ENCODE measurements at regions not wholly inside any gene's neighbourhood (a gene's known extent, or its start where the extent isn't known, plus 50 kb on each side); places are given as distances from the start of the nearest gene placed in this dataset.
"Not testable (repeated sequence)": the region's sequence is repeated elsewhere in the genome, so short reads cannot be mapped to it uniquely, and the experiment has no call there.

GRCh38 chr4:65265526-65265925, 404.8 kb downstream of the EPHA5 start:
- DNase-seq = no peak

GRCh38 chr4:65259296-65259695, 411.0 kb downstream of the EPHA5 start:
- no peak for DNase-seq

DNA sequence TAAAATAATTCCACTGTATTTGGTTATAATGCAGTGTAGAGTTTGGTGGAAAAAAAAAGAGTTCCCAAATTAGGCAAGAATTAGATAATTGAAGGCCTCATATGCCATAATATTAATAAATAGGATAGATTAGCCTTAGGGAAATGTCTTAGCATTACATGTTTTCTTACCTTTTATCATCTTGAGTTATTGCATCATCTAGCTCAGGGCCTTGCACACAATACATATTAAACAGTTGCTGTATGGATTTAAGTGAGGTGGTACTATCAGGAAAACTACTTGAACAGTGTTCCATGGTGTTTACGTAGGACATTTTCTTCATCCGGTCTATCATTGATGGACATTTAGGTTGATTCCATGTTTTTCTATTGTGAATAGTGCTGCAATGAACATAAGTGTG, 419.4 kb downstream of the EPHA5 start:
- DNase-seq = no peak

DNA sequence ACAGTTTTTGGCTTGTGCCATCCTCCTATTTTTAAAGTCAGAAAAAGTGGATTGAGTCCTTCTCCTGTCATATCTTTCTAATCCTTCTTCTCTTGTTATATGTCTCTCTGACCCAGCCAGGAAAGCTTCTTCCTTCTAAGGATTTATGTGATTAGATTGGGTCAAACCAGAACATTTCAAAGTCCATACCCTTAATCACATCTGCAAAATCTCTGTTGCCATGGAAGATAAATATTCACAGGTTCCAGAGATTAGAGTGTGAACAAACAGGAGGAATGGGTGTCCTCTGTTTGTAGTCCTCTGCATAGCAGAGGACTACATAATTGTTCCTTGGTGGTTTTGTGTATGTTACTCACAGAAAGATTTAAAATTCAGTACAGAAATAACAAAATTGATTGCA, 421.2 kb downstream of the EPHA5 start:
- no peak for DNase-seq

GRCh38 chr4:65242156-65242846, 428.0 kb downstream of the EPHA5 start:
- no peak for DNase-seq

- DNase-seq = no peak
Measured at GRCh38 chr4:65241257-65241997, 428.9 kb downstream of the EPHA5 start.

DNA sequence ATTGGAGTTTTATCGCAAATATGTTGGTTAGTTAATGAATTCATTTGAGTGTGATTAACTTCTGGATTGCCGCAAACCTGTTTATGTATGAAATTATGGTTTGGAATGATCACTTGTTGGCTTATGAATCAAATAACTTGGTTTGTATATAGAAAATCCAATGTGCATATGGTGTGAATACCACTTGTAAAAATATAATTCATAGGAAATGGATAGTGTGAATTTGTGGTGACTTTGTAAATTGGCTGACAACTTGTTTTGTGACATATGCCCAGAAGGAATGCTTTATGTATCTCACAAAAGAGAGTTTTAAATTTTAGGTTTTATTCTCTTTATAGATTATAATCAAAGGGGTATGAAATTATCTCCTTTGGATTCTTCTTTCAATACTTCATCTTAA, 436.2 kb downstream of the EPHA5 start:
- no peak for DNase-seq

GRCh38 chr4:65227628-65228027, 442.7 kb downstream of the EPHA5 start:
- no peak for DNase-seq

- no peak for DNase-seq
Measured at GRCh38 chr4:65223601-65224000, 446.7 kb downstream of the EPHA5 start.

DNA sequence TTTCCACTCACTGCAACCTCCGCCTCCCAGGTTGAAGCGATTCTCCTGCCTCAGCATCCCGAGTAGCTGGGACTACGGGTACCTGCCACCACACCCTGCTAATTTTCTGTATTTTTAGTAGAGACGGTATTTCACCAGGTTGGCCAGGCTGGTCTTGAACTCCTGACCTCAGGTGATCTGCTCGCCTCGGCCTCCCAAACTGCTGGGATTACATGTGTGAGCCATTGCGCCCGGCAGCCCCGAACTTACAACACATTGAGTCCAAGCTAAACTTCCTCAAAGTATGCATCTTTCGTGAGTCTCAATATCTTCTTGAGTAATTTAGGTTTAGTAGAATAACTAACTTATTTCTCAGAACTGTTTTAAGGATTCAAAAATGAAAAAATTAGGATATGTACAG, 447.2 kb downstream of the EPHA5 start:
- not testable (repeated sequence) for DNase-seq

GRCh38 chr4:65217179-65217578, 453.1 kb downstream of the EPHA5 start:
- no peak for DNase-seq

- DNase-seq = no peak
Measured at GRCh38 chr4:65202853-65203236, 467.4 kb downstream of the EPHA5 start.

DNA sequence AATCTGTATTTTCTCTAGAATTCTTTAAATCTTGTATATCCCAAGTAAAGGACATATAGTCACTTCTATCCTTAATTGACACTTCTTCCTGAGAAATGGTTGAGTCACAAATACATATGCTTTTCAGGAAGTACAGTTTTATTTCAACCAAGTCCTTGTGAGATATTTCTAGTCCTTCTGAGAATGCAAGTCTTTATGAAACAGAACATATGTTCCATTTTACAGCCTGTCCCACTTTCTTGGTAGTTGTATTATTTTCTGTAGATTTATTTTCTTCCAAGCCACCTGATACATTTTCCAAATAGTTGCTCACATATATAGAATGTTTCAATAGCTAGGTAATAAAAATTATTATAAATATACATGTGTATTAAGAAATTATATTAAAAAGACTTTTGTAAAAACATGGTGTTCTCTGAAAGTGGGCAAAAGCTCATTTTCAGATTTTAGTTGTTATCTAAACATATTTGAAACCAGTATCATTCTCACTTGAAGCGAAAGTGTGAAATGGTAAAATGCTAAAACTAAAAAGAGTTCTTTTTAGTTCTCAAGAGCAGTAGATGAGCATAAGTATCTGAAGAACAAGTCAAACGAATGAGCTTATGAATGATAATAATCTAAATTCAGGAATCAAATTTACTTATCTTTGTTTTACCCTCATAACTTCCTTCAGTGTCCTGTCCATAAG, 468.0 kb downstream of the EPHA5 start:
- no peak for DNase-seq

DNA sequence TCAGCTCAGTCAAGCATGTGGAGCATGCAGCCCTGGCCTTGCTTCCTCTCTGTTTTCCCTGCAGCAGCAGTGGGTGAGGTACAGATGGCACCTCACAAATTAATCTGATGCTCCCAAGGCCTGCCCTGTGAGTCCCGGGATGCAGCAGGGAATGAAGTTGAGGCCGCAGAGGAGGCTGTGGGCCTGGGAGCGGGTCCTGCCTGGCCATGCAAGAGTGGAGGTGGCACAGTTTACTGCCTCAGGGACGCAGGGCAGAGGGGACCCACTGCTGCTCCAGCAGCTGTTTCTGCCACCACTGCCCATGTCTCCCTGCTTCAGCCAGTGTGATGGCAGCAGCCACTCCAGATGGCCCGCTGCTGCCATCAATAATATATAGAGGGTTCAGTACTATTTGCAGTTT, 474.6 kb downstream of the EPHA5 start:
- DNase-seq = no peak

DNA sequence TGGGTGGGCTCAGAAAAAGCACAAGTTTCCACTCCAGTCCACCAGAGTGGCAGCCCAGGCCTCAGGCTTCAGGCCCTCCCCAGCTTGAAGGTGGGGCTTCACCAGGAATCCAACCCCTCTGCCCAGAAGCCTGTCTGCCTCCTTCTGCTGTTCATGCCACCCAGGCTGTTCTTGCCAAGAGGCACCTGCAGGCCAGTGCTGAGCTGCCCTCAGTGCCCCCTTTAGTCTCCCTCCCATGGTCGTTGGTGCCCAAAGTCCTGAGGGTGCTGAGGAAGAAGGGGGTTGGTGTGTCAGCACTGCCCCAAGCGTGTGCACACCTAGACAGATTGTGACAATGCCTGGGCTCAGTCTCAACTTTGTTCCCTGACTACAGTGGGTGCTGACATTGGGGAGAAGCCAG, 475.3 kb downstream of the EPHA5 start:
- DNase-seq = no peak

- DNase-seq = peak; percentile 1
Measured at GRCh38 chr4:65193985-65194384, 476.3 kb downstream of the EPHA5 start.

DNA sequence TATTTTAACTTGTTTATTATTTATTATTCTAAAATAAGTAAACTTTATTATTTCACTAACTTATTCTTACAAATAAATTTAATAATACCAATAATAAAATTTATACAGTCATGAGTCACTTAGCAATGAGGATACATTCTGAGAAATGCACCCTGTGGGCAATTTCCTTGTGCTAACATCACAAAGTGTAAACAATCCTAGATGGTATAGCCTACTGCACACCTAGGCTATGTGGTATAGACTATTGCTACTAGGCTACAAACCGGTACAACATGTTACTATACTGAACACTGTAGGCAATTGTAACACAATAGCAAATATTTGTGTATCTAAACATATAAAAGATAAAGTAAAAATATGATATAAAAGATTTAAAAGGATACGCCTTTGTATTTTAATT, 479.5 kb downstream of the EPHA5 start:
- no peak for DNase-seq

DNA sequence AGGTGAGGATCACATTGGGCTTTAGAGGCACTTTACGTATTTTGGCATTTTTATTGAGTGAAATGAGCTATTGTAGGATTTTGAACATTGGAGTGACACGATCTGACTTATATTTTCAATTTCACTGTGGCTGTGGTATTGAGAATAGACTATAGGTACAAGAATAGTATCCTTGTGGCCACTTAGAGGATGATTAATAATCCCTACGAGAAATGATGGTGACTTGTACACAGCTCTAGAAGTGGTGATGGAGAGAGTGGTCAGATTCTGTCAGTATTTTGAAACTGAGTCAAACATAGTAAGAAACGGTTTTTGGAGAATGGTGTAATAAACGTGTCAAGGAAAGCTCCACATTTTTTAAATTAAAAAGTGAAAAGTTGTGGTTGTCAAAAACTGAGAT, 494.7 kb downstream of the EPHA5 start:
- no peak for DNase-seq

GRCh38 chr4:65170768-65171514, 499.3 kb downstream of the EPHA5 start:
- no peak for DNase-seq

- no peak for DNase-seq
Measured at GRCh38 chr4:65167719-65168118, 502.6 kb downstream of the EPHA5 start.

GRCh38 chr4:65152205-65152604, 518.1 kb downstream of the EPHA5 start:
- no peak for DNase-seq

GRCh38 chr4:65139998-65140397, 530.3 kb downstream of the EPHA5 start:
- no peak for DNase-seq

- DNase-seq = no peak
Measured at GRCh38 chr4:65126200-65126599, 544.1 kb downstream of the EPHA5 start.

All from tongue (tissue), 1 donor.